Astrocyte (in vitro differentiated cells and primary cell): ENCODE measurements at regions not wholly inside any gene's neighbourhood (a gene's known extent, or its start where the extent isn't known, plus 50 kb on each side); places are given as distances from the start of the nearest gene placed in this dataset.

Experiments used
- DNase-seq: peaks from one replicate; pipeline ENCODE4 v3.0.0-alpha.2; 2010; ENCODE audit warnings: low read depth
- FAIRE-seq: peaks from 2 replicates; lab custom pipeline; 2011; peaks lifted over from hg19 to GRCh38; lab: Jason Lieb, UNC
- H2AFZ ChIP-seq: 2 replicates; pipeline ENCODE4 v1.6.0; 2012; ENCODE audit warnings: low read depth, low read length, inconsistent platforms
- H3K27ac ChIP-seq: 2 replicates; pipeline ENCODE4 v1.5.1; 2011; ENCODE audit warnings: low read depth, low read length, inconsistent platforms
- H3K27me3 ChIP-seq: 2 replicates; pipeline ENCODE4 v1.6.0; 2011; ENCODE audit warnings: low read length, inconsistent platforms; ENCODE audit not compliant: insufficient read depth
- H3K36me3 ChIP-seq: 2 replicates; pipeline ENCODE4 v1.5.1; 2011; ENCODE audit warnings: low read length, inconsistent platforms; ENCODE audit not compliant: insufficient read depth
- H3K4me1 ChIP-seq: 2 replicates; pipeline ENCODE4 v1.5.1; 2011; ENCODE audit warnings: low read length, inconsistent platforms; ENCODE audit not compliant: insufficient read depth
- H3K4me2 ChIP-seq: 2 replicates; pipeline ENCODE4 v1.6.0; 2012; ENCODE audit warnings: low read length, inconsistent platforms
- H3K4me3 ChIP-seq: 2 replicates; pipeline ENCODE4 v1.5.1; 2011; ENCODE audit warnings: low read depth, mild to moderate bottlenecking, low read length, inconsistent platforms; ENCODE audit not compliant: insufficient read depth
- H3K79me2 ChIP-seq: 2 replicates; pipeline ENCODE4 v1.6.0; 2012; ENCODE audit warnings: mild to moderate bottlenecking, low read length, inconsistent platforms; ENCODE audit not compliant: insufficient read depth
- H3K9ac ChIP-seq: 2 replicates; pipeline ENCODE4 v1.6.0; 2012; ENCODE audit warnings: mild to moderate bottlenecking, low read length, inconsistent platforms
- H3K9me3 ChIP-seq: 2 replicates; pipeline ENCODE4 v1.5.1; 2012; ENCODE audit warnings: low read depth, mild to moderate bottlenecking, low read length, inconsistent platforms; ENCODE audit not compliant: insufficient read depth
- H4K20me1 ChIP-seq: 2 replicates; pipeline ENCODE4 v1.6.0; 2012; ENCODE audit warnings: low read length, inconsistent platforms; ENCODE audit not compliant: insufficient read depth
- H3K27ac Mint-ChIP-seq: one replicate; pipeline ENCODE4 v1.8.0; 2021; ENCODE audit warnings: mild to moderate bottlenecking, mixed read lengths; ENCODE audit not compliant: unreplicated experiment
- H3K27me3 Mint-ChIP-seq: one replicate; pipeline ENCODE4 v1.8.0; 2021; ENCODE audit warnings: low read depth, mixed read lengths; ENCODE audit not compliant: unreplicated experiment
- H3K36me3 Mint-ChIP-seq: one replicate; pipeline ENCODE4 v1.8.0; 2021; ENCODE audit warnings: low read depth, mixed read lengths; ENCODE audit not compliant: unreplicated experiment
- H3K4me1 Mint-ChIP-seq: one replicate; pipeline ENCODE4 v1.8.0; 2021; ENCODE audit warnings: low read depth, mixed read lengths; ENCODE audit not compliant: unreplicated experiment
- H3K4me3 Mint-ChIP-seq: one replicate; pipeline ENCODE4 v1.8.0; 2021; ENCODE audit warnings: mild to moderate bottlenecking, moderate library complexity, mixed read lengths; ENCODE audit not compliant: unreplicated experiment
- H3K9me3 Mint-ChIP-seq: one replicate; pipeline ENCODE4 v1.8.0; 2021; ENCODE audit warnings: mild to moderate bottlenecking, mixed read lengths; ENCODE audit not compliant: unreplicated experiment
- CTCF ChIP-seq: IDR thresholded peaks from 2 replicates; pipeline ENCODE4 v1.5.1; 2011; ENCODE audit warnings: low read depth, mild to moderate bottlenecking, inconsistent platforms, low read length, moderate library complexity; ENCODE audit not compliant: insufficient read depth
- EZH2 ChIP-seq: IDR thresholded peaks from 2 replicates; pipeline ENCODE4 v1.6.1; 2012; ENCODE audit warnings: mild to moderate bottlenecking, low read length, inconsistent platforms; ENCODE audit not compliant: insufficient read depth

DNA sequence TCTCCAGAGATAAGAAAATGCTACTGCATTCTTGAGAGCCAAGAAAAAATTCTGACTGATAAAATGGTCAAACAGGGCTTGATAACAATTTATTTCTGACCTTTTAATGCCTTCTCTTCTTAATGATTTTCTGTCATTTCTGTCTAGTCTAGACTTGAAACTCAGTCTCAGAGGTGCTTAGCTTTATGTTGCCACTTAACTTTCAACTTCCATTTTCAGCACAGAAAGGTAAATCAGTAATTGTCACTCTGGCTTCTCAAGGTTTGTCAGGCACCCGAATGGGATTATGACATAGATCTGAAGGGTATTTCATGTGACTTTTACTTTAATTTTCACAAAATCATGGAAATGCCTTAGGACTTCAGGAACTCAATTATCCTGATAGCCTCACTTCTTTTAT lies 155.4 kb upstream of the GBE1 start:
- no peaks in the 10 kb centered on the region for H3K79me2 ChIP-seq

DNA sequence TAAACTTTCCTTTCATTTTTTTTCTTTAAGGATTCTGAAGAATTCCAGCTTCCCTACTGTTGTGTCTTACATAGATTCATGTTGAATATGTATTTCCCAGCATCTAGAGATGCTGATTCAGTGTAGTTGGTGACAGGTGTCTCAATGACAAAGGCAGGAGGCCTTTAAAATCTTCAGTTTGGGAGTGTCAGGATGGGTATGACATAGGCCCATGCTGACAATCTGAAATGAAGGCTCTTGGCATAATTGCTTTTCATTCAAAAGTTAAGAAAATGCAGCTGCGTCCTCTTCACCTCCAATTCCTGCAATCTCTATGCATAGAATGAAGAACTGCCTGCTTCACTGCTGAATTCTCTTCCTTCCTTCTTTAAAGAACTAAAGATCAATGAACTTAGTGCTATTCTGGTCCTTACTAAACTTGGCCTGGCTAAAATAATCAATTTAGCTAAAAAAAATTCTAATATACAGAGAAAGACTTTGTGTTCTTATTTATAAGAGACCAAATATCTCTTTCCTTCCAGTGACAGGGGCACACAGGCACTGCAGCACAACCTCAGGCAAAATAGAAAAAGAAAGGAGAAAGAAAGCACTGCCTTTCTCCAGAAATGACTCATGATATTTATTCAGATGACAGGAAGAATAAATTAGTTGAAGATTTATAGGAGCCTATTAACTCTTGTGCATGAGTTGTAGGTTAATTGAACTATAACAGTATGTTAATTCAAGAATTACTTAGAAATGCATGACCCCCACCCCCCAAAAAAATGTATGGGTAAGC lies 152.6 kb upstream of the GBE1 start:
- H3K27ac Mint-ChIP-seq, result no peak overlapping the region
- H3K9me3 ChIP-seq, result no peaks in the 10 kb centered on the region
- no peaks in the 10 kb centered on the region for H3K36me3 Mint-ChIP-seq
- H3K4me3 ChIP-seq, result no peak overlapping the region
- no peaks in the 10 kb centered on the region for H3K4me1 ChIP-seq
- no peaks in the 10 kb centered on the region for H3K4me1 Mint-ChIP-seq
- H3K4me2 ChIP-seq, result no peak overlapping the region
- no peak overlapping the region for H2AFZ ChIP-seq
- H4K20me1 ChIP-seq, result no peaks in the 10 kb centered on the region
- H3K36me3 ChIP-seq, result no peaks in the 10 kb centered on the region
- FAIRE-seq (no peak), DNase-seq (no peak)
- H3K9me3 Mint-ChIP-seq, result no peaks in the 10 kb centered on the region
- no peak overlapping the region for H3K4me3 Mint-ChIP-seq
- H3K27me3 Mint-ChIP-seq, result no peaks in the 10 kb centered on the region
- H3K79me2 ChIP-seq, result no peaks in the 10 kb centered on the region
- H3K9ac ChIP-seq, result no peak overlapping the region
- TF ChIP-seq CTCF (no peak), EZH2 (no peak)
- no peaks in the 10 kb centered on the region for H3K27me3 ChIP-seq
- no peak overlapping the region for H3K27ac ChIP-seq

More for the DNA sequence above, 155.4 kb upstream of the GBE1 start:
- Mint-ChIP-seq H3K4me3 (no peak overlapping the region), H3K27me3 (no peaks in the 10 kb centered on the region), H3K27ac (no peak overlapping the region), H3K9me3 (no peaks in the 10 kb centered on the region), H3K4me1 (no peaks in the 10 kb centered on the region), H3K36me3 (no peaks in the 10 kb centered on the region)
- no peaks in the 10 kb centered on the region for H3K36me3 ChIP-seq
- H3K9me3 ChIP-seq, result no peaks in the 10 kb centered on the region
- H3K4me1 ChIP-seq, result no peaks in the 10 kb centered on the region
- H3K4me3 ChIP-seq, result no peak overlapping the region
- FAIRE-seq (no peak), DNase-seq (no peak)
- no peak overlapping the region for H3K27ac ChIP-seq
- no peak for TF ChIP-seq EZH2
- no peak for TF ChIP-seq CTCF
- H3K4me2 ChIP-seq, result no peak overlapping the region
- H3K27me3 ChIP-seq, result no peaks in the 10 kb centered on the region
- no peaks in the 10 kb centered on the region for H4K20me1 ChIP-seq
- no peak overlapping the region for H2AFZ ChIP-seq
- no peak overlapping the region for H3K9ac ChIP-seq

GRCh38 chr3:81911221-81911620 lies 149.8 kb upstream of the GBE1 start:
- Histone ChIP-seq H3K27ac (no peak overlapping the region), H3K4me2 (no peak overlapping the region), H3K36me3 (no peaks in the 10 kb centered on the region), H3K4me3 (no peak overlapping the region), H3K9ac (no peak overlapping the region), H3K27me3 (no peaks in the 10 kb centered on the region), H3K4me1 (no peaks in the 10 kb centered on the region), H4K20me1 (no peaks in the 10 kb centered on the region), H3K9me3 (no peaks in the 10 kb centered on the region), H3K79me2 (no peaks in the 10 kb centered on the region), H2AFZ (peak overlapping the region; percentile 16)
- DNase-seq (no peak), FAIRE-seq (no peak)
- H3K4me1 Mint-ChIP-seq, result no peaks in the 10 kb centered on the region
- no peak for TF ChIP-seq CTCF
- TF ChIP-seq EZH2, result no peak
- no peak overlapping the region for H3K27ac Mint-ChIP-seq
- no peaks in the 10 kb centered on the region for H3K27me3 Mint-ChIP-seq
- no peaks in the 10 kb centered on the region for H3K9me3 Mint-ChIP-seq
- no peaks in the 10 kb centered on the region for H3K36me3 Mint-ChIP-seq
- no peak overlapping the region for H3K4me3 Mint-ChIP-seq
